HG03103 (cell line): ENCODE measurements at regions not wholly inside any gene's neighbourhood (a gene's known extent, or its start where the extent isn't known, plus 50 kb on each side); places are given as distances from the start of the nearest gene placed in this dataset.
"Not testable (repeated sequence)": the region's sequence is repeated elsewhere in the genome, so short reads cannot be mapped to it uniquely, and the experiment has no call there.

Experiments
- ATAC-seq: cut with Tn5 transposase; IDR thresholded peaks from one replicate; pipeline ENCODE4 v1.9.1; 2021; ENCODE audit warnings: low read depth; ENCODE audit not compliant: unreplicated experiment

DNA sequence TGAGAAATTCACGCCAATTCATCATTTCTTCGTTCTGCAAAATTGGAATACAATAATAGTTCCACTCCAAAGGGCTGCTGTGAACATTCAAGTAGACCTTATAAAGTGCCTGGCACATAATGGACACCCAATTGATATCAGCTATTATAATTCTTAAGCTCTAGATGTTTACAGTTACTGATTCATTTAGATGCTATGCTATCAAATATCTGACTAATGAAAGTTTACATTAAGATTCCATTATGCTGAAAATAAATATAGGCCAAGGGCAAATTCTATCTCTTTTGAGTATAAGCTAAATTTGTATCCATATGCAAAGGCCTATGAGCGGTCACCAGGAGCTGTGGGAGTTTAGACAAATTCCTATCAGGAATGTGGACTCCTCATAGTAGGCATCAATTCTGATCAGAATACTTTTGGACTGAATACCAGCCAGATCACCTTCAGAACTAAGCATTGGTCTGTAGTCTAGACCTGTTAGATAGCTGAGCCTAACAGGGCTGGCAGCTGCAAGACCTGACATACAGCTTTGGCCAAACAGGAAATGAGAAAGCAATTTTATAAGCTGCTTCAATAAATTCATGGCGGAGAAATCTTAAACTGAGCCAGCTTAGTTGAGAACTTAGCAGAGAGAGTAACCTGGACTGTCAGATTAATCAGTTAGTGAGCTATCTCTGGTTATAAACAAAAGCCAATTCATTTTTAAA, 384.3 kb upstream of the ACTRT1 start:
- ATAC-seq: no peak

DNA sequence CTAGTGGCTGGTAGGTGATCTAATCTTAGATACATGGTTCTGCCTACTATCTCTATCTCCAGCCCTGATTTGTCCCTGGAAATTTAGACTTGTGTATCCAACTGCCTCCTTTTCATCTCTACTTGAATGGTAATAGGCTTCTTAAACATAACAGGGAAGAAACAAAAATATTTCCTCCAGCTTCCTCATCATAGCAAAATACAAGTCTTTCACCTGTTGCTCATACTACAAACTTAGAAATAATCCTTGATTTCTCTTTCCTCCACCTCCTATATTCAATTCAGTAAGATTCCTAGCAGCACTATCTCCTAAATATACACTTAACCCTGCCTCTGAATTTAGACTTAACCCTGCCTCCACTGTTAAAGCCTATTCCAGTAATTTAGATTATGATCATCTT, 373.3 kb upstream of the ACTRT1 start:
- no peak for ATAC-seq

DNA sequence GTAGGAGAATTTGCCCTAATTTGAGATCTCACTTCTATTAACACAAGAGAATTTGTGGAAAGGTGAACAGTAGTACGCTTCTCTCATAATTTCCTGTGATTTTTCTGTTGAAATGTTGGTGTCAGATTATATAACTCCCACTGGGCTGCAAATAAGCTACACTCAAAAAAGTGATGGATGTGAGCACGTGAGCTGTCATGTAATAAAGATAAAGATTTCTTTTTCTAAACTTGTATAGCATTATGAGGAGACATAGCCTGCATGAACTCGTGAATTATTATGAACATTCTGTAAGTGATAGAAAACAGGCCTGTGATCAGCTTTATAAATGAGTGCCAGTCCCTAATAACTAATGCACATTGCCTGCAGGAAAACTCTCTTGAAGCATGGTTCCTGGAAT, 356.6 kb upstream of the ACTRT1 start:
- ATAC-seq: no peak

DNA sequence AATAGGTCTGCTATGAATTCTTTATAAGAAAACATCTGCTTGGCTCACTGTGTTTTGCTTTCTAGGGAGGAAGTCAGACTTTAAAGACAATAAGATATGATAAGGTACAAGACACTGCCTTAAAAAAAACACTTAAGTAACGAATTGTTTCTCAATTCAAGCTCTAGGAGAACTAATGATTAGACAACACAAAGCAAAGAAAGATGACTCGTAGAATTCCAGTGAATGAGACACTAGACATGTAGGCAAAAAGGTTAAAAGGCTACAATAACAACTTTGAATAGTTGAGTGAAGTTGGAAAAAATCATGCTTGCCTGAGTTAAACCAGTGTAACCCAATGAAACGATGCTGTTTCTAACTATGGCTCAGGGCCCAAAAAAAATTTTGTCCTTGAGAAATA, 344.4 kb upstream of the ACTRT1 start:
- no peak for ATAC-seq

DNA sequence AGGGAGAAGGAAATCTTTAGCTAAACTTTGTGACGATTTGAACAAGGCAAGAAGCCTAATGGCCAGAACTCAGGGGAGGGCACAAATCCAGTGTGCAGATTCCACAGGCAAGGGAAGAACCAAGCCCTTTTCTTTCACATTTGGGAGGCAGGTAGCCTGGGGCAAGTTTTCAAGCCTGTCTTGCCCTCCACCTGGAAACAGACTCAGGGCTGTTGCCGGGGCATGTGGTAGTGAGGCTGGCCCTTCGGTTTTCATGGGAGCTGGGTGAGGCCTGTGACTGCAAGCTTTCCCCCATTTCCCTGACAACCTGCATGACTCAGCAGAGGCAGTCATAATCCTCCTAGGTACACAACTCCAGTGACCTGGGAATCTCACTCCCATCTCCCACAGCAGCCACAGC, 331.6 kb upstream of the ACTRT1 start:
- not testable (repeated sequence) for ATAC-seq

DNA sequence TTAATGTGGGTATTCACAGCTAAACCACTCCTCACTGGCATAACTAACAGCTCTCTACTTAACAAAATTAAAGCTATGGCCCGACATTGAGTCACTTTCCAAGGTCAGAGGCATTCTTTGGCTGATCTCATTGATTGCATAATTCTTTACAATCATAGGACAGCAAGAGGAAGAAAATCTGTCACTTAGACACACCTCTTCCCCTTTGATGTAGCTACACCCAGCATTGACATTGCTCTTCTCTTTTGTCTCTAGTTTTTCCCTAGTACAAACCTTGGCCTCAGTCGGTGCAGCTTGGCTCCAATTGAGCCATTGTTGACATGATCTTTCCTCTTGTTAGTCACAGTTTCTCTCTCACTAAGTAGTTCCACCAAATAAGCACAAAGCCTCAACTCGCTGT, 313.3 kb upstream of the ACTRT1 start:
- no peak for ATAC-seq

DNA sequence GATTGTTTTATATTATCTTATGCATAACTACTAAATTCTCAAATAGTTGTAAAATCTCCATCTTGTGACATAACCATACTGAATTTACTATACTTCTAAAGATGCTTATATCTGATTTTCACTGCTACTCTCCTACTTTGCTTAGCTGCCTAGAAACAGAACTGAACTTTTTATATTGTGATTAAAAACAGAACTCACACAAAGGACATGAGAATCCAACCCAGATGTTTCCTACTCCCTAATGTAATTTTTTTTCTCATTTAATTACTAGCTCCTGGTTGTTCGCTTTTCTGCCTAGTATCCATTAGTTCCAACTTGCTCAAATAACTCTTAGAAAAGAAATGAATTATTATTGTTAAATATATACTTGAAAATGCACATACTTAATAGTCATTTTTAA, 283.5 kb upstream of the ACTRT1 start:
- ATAC-seq: no peak

DNA sequence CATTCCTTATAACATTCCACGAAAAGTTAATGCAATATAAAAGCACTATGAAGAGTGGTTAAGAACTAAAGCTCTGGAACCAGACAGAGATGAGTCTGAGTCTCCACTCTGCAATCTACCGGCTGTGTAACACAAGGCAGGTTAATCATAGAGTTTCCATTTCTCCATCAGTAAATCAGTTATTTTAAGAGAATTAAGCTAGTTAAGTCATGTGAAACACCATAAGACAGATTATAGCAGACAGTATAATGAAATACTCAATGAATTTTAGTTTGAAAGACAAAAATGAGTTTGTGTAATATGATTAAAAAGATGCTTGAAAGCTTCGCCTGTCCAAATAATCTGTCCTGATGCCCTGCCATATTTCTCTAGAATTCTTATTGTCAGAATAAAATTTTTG, 282.6 kb upstream of the ACTRT1 start:
- no peak for ATAC-seq

DNA sequence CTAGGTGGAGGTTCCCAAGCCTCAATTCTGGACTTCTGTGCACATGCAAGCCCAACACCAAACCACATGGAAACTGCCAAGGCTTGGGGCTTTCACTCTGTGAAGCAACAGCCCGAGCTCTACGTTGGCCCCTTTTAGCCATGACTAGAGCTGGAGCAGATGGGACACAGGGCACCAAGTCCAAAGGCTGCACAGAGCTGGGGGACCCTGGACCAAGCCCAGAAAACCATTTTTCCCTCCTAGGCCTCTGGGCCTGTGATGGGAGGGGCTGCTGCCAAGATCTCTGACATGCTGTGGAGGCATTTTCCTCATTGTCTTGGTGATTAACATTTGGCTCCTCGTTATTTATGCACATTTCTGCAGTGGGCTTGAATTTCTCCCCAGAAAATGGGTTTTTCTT, 258.7 kb upstream of the ACTRT1 start:
- ATAC-seq: no peak

DNA sequence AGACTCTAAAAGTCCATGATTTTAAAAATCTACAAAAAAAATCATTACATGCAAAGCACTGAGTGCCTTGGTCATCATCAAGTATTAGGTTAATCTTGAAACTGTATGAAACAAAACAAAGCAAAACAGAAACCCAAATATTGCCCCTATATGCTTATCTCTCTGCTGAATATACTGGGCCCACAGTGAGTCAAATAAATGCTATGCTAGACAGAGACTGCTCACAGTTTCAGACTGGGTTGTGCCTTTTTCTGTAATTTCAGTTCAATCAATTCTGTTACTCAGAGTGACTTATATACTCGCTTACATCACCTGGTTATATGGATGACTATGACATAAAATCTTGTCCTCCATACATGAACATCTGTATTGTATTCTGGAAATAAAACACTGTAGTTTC, 257.1 kb upstream of the ACTRT1 start:
- ATAC-seq: no peak

DNA sequence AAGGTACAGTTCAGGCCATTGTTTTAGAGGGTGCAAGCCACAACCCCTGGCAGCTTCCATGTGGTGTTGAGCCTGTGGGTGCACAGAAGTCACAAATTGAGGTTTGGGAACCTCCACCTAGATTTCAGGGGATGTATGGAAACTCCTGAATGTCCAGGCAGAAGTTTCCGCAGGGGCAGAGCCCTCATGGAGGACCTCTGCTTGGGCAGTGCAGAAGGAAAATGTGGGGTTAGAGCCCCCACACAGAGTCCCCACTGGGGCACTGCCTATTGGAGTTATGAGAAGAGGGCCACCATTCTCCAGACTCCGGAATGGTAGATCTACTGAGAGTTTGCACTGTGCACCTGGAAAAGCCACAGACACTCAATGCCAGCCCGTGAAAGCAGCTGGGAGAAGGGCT, 242.0 kb upstream of the ACTRT1 start:
- no peak for ATAC-seq

DNA sequence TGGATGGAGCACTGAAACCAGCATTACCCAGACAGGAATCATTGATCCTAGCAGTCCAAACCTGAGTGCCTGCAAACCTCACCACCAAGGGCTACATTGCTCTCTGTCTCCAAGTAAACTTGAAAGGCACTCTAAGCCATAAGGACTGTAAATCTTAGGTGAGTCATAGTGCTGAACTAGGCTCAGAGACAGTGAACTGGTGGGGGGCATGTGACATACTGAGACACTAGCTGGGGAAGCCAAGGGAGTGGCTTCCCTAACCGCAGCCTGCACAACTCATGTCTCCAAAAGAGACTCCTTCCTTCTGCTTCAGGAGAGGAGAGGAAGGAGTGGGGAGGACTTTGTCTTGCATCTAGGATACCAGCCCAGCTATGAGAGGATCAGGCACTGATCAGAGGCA, 235.5 kb upstream of the ACTRT1 start:
- ATAC-seq: no peak

DNA sequence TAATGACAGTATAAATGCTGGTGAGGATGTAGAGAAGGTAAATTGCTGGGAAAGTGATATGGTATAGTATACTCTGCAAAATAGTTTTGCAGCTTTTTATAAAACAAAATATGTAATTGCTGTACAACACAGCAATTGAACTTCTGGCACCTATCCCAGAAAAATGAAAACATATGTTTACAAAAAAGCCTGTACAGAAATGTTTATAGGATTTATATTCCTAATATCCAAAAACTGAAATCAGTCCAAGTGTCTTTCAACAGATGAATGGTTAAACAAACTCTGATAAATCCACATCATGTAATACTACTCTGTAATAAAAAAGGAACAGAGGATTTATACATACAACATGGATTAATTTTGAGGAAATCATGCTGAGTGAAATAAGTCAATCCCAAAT, 198.4 kb upstream of the ACTRT1 start:
- no peak for ATAC-seq

DNA sequence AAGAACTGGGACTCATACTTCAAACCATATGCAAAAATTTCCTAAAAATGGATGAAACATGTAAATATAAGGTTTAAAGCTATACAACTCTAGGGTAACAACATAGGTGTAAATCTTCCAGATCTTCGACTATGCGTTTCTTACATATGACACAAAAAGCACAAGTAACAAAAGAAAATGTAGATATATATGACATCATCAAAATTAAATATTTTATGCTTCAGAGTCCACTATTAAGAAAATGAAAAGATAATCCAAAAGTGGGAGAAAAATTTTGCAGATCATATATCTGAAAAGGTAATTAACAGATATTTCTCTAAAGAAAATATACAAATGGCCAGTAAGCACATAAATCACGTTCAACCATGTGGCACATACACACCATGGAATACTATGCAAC, 164.2 kb upstream of the ACTRT1 start:
- ATAC-seq: no peak

DNA sequence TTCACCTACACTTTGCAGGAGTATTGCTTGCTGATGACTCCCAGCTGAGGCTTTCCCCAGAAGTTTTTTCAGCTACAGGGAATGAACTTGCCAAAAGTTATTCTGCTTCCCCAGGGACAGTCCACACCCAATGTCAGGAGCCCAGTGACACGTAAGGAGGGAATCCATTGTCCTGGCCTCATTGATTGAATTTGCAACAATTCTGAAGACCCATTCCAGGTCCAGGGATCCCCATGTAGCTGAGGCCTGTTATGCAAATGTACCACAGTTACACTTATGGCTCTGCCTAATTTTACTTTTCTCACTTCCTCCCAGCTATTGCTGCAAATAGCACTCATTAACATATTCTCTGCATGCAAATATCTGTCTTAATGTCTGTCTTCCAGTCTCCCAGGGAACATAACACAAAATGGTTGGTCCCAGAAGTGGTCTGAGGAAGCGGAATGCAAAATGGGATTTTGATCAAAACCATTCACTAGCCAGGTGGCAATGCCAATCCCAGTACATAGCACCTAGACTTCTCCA, 113.7 kb upstream of the ACTRT1 start:
- no peak for ATAC-seq

DNA sequence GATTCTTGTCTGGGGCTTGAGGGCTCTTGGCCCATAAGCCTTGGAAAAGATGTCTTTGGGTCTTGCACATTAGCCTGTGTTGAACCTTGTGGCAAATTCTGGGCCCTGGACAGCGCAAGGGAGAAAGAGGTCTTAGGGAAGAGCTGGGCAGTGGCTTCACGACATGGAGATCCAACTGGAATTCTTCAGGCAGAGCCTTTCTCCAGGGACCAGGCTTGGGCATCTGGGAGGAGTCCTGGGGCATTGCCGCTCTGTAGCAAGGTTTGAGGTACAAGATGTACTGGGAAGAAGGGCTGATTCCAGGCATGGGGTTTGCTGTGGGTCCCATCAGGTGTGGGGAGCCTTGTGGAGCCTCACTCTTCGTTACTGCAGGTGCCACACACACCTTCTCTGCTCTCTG, 104.0 kb upstream of the ACTRT1 start:
- no peak for ATAC-seq

DNA sequence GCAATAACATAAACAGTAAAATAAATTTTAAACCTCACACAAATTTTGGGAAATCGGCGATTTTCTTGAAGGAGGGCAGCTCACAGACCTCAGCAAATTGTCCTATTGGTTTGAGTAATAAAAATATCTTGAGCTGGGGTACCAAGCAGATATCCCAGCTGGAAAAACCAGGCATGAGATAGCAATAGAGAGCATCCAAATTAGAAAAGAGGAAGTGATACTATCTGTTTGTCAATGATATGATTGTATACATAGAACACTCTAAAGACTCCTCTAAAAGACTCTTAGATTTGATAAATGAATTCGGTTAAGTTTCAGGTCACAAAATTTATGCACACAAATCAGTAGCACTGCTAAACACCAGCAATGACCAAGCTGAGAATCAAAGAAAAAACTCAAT, 90.5 kb upstream of the ACTRT1 start:
- no peak for ATAC-seq

DNA sequence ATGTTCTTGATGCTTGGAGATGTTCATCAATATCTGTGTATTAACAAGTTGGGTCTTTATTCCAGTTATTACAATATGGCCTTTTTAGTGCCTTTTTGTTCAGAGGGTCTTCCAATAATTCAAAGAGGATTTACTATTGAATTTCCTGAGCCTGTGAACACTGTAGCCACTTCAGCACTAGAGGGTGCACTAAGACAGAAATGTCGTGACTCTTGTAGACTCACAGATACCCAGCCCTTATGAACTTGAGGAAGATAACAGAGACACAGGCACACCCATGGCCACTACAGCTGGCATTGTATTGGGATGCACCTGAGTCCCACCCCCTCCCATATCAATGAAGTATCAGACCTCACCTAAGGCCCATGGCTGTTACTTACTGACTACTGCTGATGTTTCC, 54.4 kb upstream of the ACTRT1 start:
- ATAC-seq: no peak

DNA sequence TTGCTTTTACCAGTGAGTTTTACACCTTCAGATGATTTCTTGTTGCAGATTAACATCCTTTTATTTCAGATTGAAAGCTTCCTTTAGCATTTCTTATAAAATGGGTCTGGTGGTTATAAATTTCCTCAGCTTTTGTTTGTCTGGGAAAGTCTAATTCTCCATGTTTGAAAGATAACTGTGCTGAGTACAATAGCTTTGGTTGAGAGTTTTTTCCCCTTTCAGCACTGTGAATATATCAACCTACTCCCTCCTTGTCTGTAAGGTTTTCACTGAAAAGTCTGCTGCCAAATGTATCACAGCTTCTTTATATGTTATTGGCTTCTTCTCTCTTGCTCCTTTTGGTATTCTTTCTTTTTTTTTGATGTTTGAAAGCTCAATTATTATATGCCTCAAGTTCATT, 53.5 kb upstream of the ACTRT1 start:
- ATAC-seq: no peak
